HG03175 (cell line): ENCODE measurements at regions not wholly inside any gene's neighbourhood (a gene's known extent, or its start where the extent isn't known, plus 50 kb on each side); places are given as distances from the start of the nearest gene placed in this dataset.

Experiments
- ATAC-seq: cut with Tn5 transposase; IDR thresholded peaks from one replicate; pipeline ENCODE4 v1.9.1; 2021; ENCODE audit warnings: mild to moderate bottlenecking, moderate library complexity; ENCODE audit not compliant: unreplicated experiment

DNA sequence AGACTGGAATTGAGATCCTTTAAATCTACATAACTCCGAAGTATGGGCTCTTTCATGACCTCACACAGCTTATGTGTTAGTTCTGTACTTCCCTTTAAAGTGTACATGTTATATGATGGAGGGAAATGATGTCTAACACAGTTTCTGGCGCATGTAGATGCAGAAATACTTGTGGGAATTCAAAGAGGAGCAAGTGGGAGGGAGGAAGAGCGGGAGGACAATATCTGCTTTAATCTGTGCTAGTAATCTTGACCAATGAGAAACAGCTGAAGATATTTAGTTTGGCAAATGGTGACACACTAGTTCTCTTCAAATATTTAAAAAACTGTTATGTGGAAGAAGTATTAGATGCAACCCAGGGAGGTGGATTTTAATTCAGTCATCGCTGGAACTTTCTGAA is 62.9 kb upstream of the PLEKHG1 start:
- ATAC-seq: no peak

DNA sequence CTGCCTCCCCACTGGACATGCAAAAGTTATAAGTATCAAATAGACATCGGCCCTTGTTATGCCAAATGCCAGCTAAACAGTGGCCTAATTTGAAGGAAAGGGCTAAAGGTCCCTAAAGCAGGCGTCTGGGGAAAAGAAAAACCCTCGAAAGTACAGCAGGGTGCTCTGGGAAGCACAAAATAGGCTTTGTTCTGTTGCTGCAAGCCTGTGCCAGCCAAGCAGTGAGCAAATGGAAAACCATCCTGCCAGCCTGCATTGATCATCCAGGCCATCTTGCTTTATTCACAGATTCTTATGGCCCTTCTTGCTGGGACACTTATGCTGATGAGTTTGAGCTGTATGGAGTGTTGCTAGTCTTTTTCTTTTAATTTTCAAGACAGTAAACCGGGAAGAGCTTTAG is 62.2 kb upstream of the PLEKHG1 start:
- no peak for ATAC-seq

DNA sequence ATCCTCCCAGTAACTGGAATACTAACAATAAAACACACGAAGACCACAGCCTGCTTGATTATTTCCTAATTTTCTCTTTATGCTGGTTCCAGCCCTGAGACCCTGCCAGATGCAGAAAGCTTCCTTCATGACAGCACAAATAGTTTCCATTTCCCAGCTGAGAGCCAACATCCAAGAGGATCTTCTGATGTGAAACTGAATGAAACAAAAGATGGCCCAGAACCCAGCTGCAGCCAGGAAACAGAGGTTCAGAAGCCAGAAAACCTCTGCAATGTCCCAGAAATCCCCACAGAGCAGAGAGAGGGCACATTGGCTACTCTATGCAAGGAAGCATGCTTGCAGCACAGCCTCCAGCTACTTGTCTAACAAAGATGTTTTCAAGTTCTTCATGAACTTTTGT is 61.8 kb upstream of the PLEKHG1 start:
- ATAC-seq: no peak

DNA sequence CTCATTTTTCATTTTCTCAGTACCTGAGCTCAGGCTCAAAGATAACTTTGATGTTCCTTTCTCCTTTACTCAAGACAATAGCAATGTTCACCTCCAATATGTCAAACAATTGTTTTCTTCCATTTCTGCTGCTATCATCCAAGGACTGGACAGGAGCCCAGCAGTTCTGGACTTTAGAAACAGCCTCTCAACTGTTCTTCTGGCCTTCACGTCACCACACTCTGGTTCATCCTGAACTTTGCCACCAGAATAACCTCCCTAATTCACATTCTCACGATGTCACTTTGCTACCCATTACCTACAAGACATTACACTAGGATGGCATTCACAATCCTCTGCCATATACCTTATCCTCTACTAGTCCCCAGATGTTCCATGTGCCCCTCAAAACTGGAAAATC is 60.6 kb upstream of the PLEKHG1 start:
- ATAC-seq: no peak

DNA sequence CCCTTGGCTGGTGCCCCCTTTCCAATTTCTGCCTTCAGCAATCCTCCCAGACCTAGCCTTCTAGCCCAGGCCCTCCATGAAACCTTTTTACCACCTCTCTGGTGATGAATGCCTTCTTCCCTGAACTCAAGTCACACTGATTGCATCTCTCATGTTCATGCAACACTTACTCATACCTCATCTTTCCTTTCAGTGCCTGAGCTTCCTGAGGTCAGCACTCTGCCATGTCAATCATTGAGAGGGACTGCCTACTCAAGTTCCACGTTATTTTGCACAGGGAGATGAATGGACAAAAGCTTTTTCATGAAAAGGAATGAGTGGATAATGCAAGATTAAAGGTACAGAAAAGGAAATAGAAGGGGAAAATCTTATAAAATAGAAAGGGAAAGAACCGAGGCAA is 60.1 kb upstream of the PLEKHG1 start:
- ATAC-seq: no peak

DNA sequence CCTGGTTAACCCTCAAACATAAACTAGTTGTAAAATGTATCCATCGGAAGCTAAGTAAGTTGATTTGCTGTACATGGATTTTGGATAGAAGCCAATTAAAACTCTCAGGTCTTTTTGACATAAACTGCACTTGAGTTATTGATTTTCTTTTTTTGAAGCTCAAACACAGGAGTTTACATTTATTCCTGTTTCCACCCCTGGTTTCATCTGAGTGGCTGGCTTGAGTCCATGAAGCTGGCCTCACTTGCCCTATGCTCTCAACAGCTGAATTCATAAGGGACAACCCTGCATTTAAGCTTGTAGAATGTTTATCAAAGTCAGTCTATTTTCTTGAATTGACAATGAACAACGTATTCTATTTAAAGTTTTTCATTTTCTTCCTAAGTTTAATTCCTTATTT is 58.1 kb upstream of the PLEKHG1 start:
- no peak for ATAC-seq

DNA sequence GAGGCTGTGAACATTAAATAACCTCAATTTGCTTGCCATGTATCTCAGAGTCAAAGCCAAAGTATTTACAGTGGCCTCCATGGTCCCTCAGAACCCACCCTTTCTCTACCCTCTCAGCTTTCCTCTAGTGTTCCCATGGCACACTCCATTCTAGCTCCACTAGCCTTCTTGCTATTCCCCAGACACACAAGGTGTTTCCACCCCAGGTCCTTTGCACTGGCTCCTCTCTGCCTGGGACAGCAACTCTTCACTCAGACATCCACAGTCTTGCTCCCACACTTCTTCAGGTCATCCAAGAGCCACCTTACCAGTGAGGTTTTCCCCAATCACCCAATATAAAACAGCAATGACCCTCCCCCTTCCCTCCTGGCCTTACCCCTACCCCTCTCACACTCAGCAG is 56.5 kb upstream of the PLEKHG1 start:
- no peak for ATAC-seq

DNA sequence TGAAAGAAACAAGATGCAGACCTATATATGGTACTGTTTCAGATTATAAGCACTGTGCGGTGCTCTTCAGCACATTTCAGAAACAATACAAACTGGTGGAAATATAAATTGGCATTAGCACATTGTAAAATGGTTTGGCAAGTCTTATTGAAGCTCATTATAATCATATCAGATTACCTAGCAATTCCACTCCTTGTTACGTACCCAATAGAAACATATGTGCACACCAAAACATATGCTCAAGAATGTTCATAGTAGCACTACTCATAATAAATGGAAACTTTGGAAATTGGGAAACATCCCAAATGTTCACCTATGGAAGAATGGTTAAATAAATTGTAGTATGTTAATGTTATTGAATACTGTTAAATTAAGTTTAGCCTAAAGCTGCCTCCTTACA is 54.9 kb upstream of the PLEKHG1 start:
- ATAC-seq: no peak

DNA sequence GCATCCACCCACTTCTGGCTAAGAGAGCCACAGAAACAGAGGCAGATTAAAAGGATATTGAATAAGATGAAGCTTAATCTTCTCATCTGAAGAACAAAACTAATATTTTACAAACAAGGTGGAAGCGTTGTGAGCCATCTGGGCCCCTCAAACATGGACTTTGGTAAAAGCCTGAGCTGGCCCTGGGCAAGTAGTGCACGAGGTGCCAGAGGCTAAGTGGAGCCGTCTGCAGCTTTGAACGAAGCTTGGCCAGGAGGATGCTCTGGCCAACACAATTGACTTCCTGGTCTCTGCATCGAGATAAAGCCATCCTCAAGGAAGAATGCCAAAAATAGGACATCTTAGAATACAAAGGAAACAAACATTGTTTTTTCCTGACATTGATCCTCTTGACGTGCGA is 53.2 kb upstream of the PLEKHG1 start:
- ATAC-seq: no peak

DNA sequence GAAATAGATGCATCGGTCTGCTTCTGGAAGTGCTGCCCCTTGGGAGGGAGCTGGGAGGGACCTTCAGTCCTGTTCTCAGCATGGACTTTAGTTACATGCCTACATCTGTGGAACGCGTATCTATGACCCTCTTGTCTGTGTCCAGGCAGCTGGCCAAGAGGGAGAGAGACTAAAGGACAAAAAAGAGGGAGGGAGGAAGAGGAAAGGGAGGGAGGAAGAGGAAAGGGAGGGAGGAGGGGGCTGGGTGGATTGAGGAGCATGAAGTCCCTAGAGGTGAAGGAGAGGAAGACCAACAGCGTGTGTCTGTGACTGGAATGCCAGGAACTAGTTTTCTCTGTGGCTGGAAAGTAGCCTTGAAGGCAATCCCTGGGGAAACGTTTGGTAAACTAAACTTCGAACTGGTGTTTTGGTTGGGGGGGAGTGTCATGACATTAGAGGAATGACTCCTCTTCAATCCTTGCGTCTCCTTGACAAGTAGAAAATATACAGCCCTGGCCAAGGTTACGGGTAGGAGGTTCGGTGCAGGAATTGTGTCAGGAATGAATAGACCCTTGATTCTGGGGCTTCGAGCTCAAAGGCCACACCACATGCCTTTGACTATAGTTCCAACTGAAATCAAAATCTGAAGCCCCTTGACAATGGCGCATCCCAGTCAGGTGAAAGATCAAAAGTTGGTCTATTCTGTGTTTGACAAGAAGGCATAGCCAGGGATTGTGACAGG is 52.0 kb upstream of the PLEKHG1 start:
- ATAC-seq: no peak

DNA sequence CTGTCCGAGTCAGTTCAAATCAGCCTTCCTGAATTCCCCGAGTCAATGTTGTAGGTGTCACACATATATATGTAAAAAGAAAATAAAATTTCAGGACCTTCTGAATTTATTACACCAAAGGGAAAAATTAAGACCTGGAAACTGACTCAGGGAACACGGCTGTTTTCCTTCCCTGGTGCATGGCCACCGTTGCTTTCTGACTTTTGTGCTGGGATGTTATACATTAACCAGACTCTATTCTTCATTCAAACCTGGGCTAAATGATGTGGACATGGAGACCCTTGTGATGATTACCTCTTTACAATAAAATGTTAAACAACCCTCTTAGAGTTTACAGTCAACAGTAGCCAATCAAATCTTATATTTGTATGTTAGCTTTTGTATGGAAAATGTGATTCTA is 51.4 kb upstream of the PLEKHG1 start:
- ATAC-seq: no peak

DNA sequence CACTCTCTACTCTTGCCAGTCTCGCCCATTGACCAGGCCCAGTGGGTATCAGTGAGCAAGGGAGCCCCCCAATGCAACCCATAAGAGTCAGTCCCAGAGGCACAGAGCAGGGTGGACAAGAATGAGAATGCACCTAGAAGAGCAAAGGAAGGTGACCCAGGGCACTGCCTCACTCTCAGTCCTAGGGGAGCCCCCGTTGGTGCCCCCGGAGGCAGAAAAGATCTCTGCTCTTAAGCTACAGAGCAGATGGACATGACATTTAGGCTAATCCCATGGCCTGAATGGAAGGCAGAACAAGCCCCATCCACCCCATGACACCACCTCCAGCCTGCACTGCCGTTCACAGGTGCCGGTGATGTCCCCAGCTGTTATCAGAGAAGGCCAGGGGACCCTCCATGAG is 50.7 kb upstream of the PLEKHG1 start:
- no peak for ATAC-seq

DNA sequence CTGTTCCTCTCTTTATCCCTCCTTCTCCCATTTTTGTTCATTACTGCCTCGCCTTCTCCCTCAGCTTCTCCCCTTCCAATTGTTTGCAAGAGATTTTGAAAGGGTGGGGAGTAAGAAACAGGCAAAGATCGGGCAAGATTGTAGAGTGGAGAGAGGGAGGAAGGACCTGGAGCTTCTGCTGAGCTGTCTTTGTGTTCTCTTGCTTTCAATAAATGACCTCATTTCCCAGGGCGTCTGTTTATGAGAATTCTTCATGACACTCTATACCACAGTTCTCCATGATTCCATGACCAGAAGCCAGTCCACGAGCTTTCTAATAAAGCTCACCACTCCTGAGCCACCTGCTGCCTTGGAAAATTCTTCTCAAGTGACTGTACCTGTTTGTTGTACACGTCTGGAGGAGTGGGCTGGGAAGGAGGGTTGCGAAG is 50.0 kb upstream of the PLEKHG1 start:
- no peak for ATAC-seq
